HepG2 (cell line): ENCODE measurements at regions not wholly inside any gene's neighbourhood (a gene's known extent, or its start where the extent isn't known, plus 50 kb on each side); places are given as distances from the start of the nearest gene placed in this dataset.

Source experiments
- ATAC-seq: fragments of 200-7000 bp; cut with Tn5 transposase; 3 replicates; pipeline ENCODE4 v1.9.1; 2020; ENCODE audit warnings: mild to moderate bottlenecking, moderate library complexity
- BruUV-seq: library from RNA; stranded (reverse); fragments of 400-500 nt; replicated peaks from 2 replicates; lab custom pipeline; 2021; lab: Mats Ljungman, UMichigan
- CTCF ChIA-PET: fragments of 300-600 bp; formaldehyde crosslinking; extraction: SDS; loops from one replicate; lab custom pipeline; 2021; ENCODE audit warnings: low total read pairs, inconsistent platforms, low intra/inter-chr PET ratio; lab: Yijun Ruan, JAX
- POLR2A ChIA-PET: fragments of 350-600 bp; sonication (Branson Sonifier 250); formaldehyde crosslinking; loops from one replicate; lab custom pipeline; 2020; ENCODE audit warnings: antibody characterized with exemption, inconsistent platforms; lab: Yijun Ruan, JAX
- DNase-seq: peaks from one replicate; pipeline ENCODE4 v3.0.0-alpha.2; 2015; ENCODE audit warnings: low spot score
- FAIRE-seq: peaks from 3 replicates; lab custom pipeline; 2011; peaks lifted over from hg19 to GRCh38; lab: Jason Lieb, UNC
- H2AFZ ChIP-seq: one replicate; pipeline ENCODE4 v1.6.1; 2011; ENCODE audit warnings: low read length, inconsistent platforms
- H3K27ac ChIP-seq: fragments of 300-600 bp; 3 replicates; pipeline ENCODE4 v1.8.0; 2011; ENCODE audit warnings: mixed run types, mild to moderate bottlenecking, mixed read lengths, low read length, inconsistent platforms; ENCODE audit not compliant: insufficient read depth; ENCODE audit errors: extremely low read length
- H3K27me3 ChIP-seq, 2 experiments: fragments of 200-600 bp in 1 of 2; 2 replicates in 1 of 2; 3 replicates in 1 of 2; pipeline versions ENCODE4 v1.6.0 to v1.8.0; 2011; ENCODE audit warnings: low read length in 2 of 2, mild to moderate bottlenecking in 2 of 2, moderate library complexity in 2 of 2, inconsistent platforms in 1 of 2; ENCODE audit not compliant: insufficient read depth in 2 of 2, control insufficient read depth in 1 of 2
- H3K36me3 ChIP-seq, 2 experiments: fragments of 200-600 bp in 1 of 2; replicated peaks in 1 of 2; 2 replicates in 1 of 2; 3 replicates in 1 of 2; pipeline versions ENCODE4 v1.5.1 to v1.8.0; 2011; ENCODE audit warnings: low read length in 2 of 2, inconsistent platforms in 1 of 2; ENCODE audit not compliant: insufficient read depth in 2 of 2, control insufficient read depth in 1 of 2
- H3K4me1 ChIP-seq: 2 replicates; pipeline ENCODE4 v1.5.1; 2012; ENCODE audit warnings: low read length, inconsistent platforms; ENCODE audit not compliant: insufficient read depth
- H3K4me2 ChIP-seq: 2 replicates; pipeline ENCODE4 v1.6.0; 2011; ENCODE audit warnings: low read depth, low read length, inconsistent platforms
- H3K4me3 ChIP-seq, 3 experiments: fragments of 200-600 bp in 1 of 3; sonication (generic), shearing (Covaris generic) in 1 of 3; replicated peaks in 1 of 3; 2 replicates each; pipeline ENCODE4 v1.5.1; 2011 to 2016; ENCODE audit warnings: low read length in 3 of 3, inconsistent platforms in 2 of 3, low read depth in 2 of 3, mild to moderate bottlenecking in 2 of 3, control low read depth in 1 of 3, mixed read lengths in 1 of 3; ENCODE audit not compliant: insufficient read depth in 1 of 3
- H3K79me2 ChIP-seq: one replicate; pipeline ENCODE4 v1.6.1; 2011; ENCODE audit warnings: low read length, inconsistent platforms; ENCODE audit not compliant: insufficient read depth
- H3K9ac ChIP-seq: 2 replicates; pipeline ENCODE4 v1.6.0; 2011; ENCODE audit warnings: mild to moderate bottlenecking, low read depth, low read length, inconsistent platforms; ENCODE audit not compliant: insufficient read depth
- H3K9me3 ChIP-seq: 2 replicates; pipeline ENCODE4 v1.5.1; 2012; ENCODE audit warnings: mild to moderate bottlenecking, low read length
- H4K20me1 ChIP-seq: 2 replicates; pipeline ENCODE4 v1.6.0; 2011; ENCODE audit warnings: inconsistent platforms, mild to moderate bottlenecking, low read length, moderate library complexity; ENCODE audit not compliant: insufficient read depth
- CENPX ChIP-seq: sonication (generic); formaldehyde crosslinking; IDR thresholded peaks from 2 replicates; pipeline ENCODE4 v1.9.0; 2021; ENCODE audit warnings: mild to moderate bottlenecking, missing genetic modification reagents, moderate library complexity
- IKZF5 ChIP-seq: IDR thresholded peaks from 2 replicates; pipeline ENCODE4 v1.6.1; 2018; ENCODE audit warnings: missing genetic modification reagents, mild to moderate bottlenecking, missing compliant biosample characterization
- JARID2 ChIP-seq: sonication (generic); formaldehyde crosslinking; IDR thresholded peaks from 2 replicates; pipeline ENCODE4 v1.8.1; 2023; ENCODE audit warnings: missing genetic modification reagents, inconsistent platforms; ENCODE audit not compliant: insufficient replicate concordance
- MLX ChIP-seq: IDR thresholded peaks from 2 replicates; pipeline ENCODE4 v1.6.1; 2016
- NFE2L2 ChIP-seq: fragments of 150-350 bp; IDR thresholded peaks from 2 replicates; pipeline ENCODE4 v1.6.1; 2014; ENCODE audit warnings: low read length
- PITX1 ChIP-seq: sonication (generic); formaldehyde crosslinking; IDR thresholded peaks from 2 replicates; pipeline ENCODE4 v1.5.1; 2020; ENCODE audit warnings: mild to moderate bottlenecking, missing genetic modification reagents
- PRMT3 ChIP-seq: sonication (generic); formaldehyde crosslinking; IDR thresholded peaks from 2 replicates; pipeline ENCODE4 v1.8.1; 2022; ENCODE audit warnings: low read depth, mild to moderate bottlenecking, moderate library complexity, missing genetic modification reagents, borderline replicate concordance
- RAD51 ChIP-seq: fragments of 450-650 bp; IDR thresholded peaks from 2 replicates; pipeline ENCODE4 v1.6.1; 2016; ENCODE audit warnings: borderline replicate concordance
- SP2 ChIP-seq: sonication (generic); formaldehyde crosslinking; IDR thresholded peaks from 2 replicates; pipeline ENCODE4 v1.5.1; 2020; ENCODE audit warnings: mild to moderate bottlenecking, missing genetic modification reagents
- TCF12 ChIP-seq, 2 experiments: fragments of 450-650 bp in 1 of 2; sonication (generic) in 1 of 2; formaldehyde crosslinking in 1 of 2; IDR thresholded peaks; 2 replicates each; pipeline versions ENCODE4 v1.6.1 to v1.8.0; 2017 to 2022; ENCODE audit warnings: antibody characterized with exemption in 1 of 2, mild to moderate bottlenecking in 1 of 2, missing genetic modification reagents in 1 of 2, moderate library complexity in 1 of 2
- TOPORS ChIP-seq: sonication (generic); formaldehyde crosslinking; IDR thresholded peaks from 2 replicates; pipeline ENCODE4 v1.8.0; 2023; ENCODE audit warnings: mild to moderate bottlenecking, missing genetic modification reagents
- ZFP36L2 ChIP-seq: sonication (generic); formaldehyde crosslinking; IDR thresholded peaks from 2 replicates; pipeline ENCODE4 v1.4.0; 2020; ENCODE audit warnings: missing genetic modification reagents
- ZMAT3 ChIP-seq: sonication (generic); formaldehyde crosslinking; conservative IDR thresholded peaks from 2 replicates; pipeline ENCODE4 v1.7.0; 2021; ENCODE audit warnings: missing genetic modification reagents
- ZNF562 ChIP-seq: sonication (generic); formaldehyde crosslinking; IDR thresholded peaks from 2 replicates; pipeline ENCODE4 v1.8.0; 2022; ENCODE audit warnings: missing genetic modification reagents, borderline replicate concordance
- ZNF704 ChIP-seq: sonication (generic); formaldehyde crosslinking; IDR thresholded peaks from 2 replicates; pipeline ENCODE4 v1.8.1; 2023; ENCODE audit warnings: mild to moderate bottlenecking, inconsistent platforms, moderate library complexity, missing genetic modification reagents, borderline replicate concordance
- ZNF737 ChIP-seq: sonication (generic); formaldehyde crosslinking; IDR thresholded peaks from 2 replicates; pipeline ENCODE4 v1.5.0; 2020; ENCODE audit warnings: missing genetic modification reagents, mild to moderate bottlenecking, borderline replicate concordance
- ZNF83 ChIP-seq: sonication (generic); formaldehyde crosslinking; IDR thresholded peaks from 2 replicates; pipeline ENCODE4 v1.4.0; 2020; ENCODE audit warnings: missing genetic modification reagents, mild to moderate bottlenecking, borderline replicate concordance
- WGBS: methylation state at CpG from one replicate; pipeline ENCODE4 v1.1.6; 2017; ENCODE audit warnings: low lambda C conversion rate; 5-methylcytosine and 5-hydroxymethylcytosine counted together
- in situ Hi-C: cut with HindIII; loops from 2 replicates; pipeline ENCODE4 v1.10.0; 2017; ENCODE audit warnings: low pct_unique_long_range_greater_than_20kb; ENCODE audit not compliant: extremely low pct_ligation_motif_present
- intact Hi-C: fragments of 100-400 bp; cut with micrococcal nuclease; formaldehyde crosslinking; loops from one replicate; pipeline ENCODE4 v1.10.0; 2022; ENCODE audit not compliant: unreplicated experiment

DNA sequence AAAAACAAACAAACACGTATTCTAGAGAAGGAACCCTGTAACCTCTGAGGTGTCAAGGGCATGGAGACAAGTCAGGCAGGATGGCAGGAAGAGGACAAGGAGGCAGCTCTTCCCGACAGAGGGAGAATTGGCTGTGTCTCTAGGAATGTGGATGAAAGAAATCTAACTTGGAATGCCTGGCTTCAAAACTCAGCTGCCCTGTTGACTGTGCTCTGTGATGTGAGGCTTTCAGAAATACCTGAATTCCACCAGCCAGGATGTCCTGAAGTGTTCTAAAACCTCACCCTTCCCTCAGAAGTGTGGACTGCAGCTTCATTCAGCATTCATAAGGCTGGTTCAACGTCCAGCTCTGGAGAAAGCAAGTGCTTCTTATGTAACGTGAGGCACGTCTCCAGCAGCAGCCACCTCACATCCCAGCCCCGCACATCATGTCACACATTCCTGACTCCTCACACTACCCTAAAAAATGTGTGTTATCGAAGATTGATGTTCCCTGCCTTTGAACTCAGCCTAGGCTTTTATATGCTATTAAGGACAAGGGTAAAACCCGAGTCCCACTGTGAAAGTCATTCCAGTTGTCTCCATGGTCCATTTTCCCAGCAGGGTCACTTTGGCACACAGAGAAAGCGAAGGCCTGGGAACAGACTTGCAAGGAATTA, 398.9 kb downstream of the ETS1 start:
- no peak overlapping the region for H2AFZ ChIP-seq

DNA sequence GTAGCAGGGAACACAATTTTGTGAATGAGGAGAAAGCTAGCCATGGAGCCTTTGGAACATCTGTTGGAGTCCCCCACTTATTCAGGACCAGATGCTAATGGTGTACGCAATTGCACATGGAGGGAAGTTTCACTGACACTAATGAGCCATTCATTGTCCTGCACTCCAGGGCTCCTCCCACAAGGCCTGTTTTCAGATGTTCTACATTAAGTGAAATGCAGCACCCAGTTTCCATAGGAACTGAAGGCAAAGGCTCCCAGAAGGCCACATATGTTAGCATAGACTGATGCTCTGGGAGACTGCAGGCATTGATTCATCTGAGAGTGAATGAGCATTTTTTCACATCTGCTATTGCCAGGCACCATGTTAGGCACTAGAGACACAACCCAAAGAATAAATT, 399.5 kb downstream of the ETS1 start:
- Histone ChIP-seq H3K9me3 (no peaks in the 10 kb centered on the region), H3K4me2 (no peak overlapping the region), H3K79me2 (no peaks in the 10 kb centered on the region), H3K36me3 (no peaks in the 10 kb centered on the region), H4K20me1 (no peaks in the 10 kb centered on the region), H2AFZ (no peak overlapping the region), H3K9ac (no peak overlapping the region), H3K4me1 (no peaks in the 10 kb centered on the region), H3K27me3 (no peaks in the 10 kb centered on the region), H3K4me3 (no peak overlapping the region), H3K27ac (no peak overlapping the region)
- in situ Hi-C loops = no loop called here
- no CpG with 5 or more reads among the region's 1 CpG for WGBS
- BruUV-seq = no TSS peak
- ChIA-PET CTCF (no interaction called here), POLR2A (no interaction called here)
- no peak for DNase-seq
- intact Hi-C loops = no loop called here
- no peak for ATAC-seq
- no peak for FAIRE-seq
- TF ChIP-seq ZNF83 (CRISPR knock-in tag) (no peak), IKZF5 (no peak), ZFP36L2 (no peak), TOPORS (CRISPR knock-in tag) (no peak), ZNF737 (no peak), MLX (CRISPR knock-in tag) (no peak), SP2 (no peak), RAD51 (no peak), PRMT3 (CRISPR knock-in tag) (no peak), ZNF562 (CRISPR knock-in tag) (no peak)

More for the DNA sequence above, 398.9 kb downstream of the ETS1 start:
- intact Hi-C loops (no loop called here), in situ Hi-C loops (no loop called here)
- Histone ChIP-seq H3K27me3 (no peaks in the 10 kb centered on the region), H3K4me1 (no peaks in the 10 kb centered on the region), H4K20me1 (no peaks in the 10 kb centered on the region), H3K9me3 (no peaks in the 10 kb centered on the region), H3K79me2 (no peaks in the 10 kb centered on the region), H3K36me3 (no peaks in the 10 kb centered on the region), H3K4me2 (no peak overlapping the region), H3K9ac (no peak overlapping the region), H3K4me3 (no peak overlapping the region), H3K27ac (no peak overlapping the region)
- TF ChIP-seq CENPX (CRISPR knock-in tag) (no peak), TCF12 (IDR thresholded peaks at IDR 0.05) (no peak), TCF12 (CRISPR knock-in tag; IDR thresholded peaks at IDR 0.05) (no peak), ZNF704 (no peak), NFE2L2 (no peak), JARID2 (no peak), ZMAT3 (CRISPR knock-in tag) (no peak), PITX1 (CRISPR knock-in tag) (no peak)
- WGBS = 12% methylated on average over 9 of the region's 9 CpGs
- no peak for FAIRE-seq
- no peak for ATAC-seq
- no TSS peak for BruUV-seq
- ChIA-PET CTCF (no interaction called here), POLR2A (no interaction called here)
- DNase-seq = no peak
